ENCODE measurements at regions not wholly inside any gene's neighbourhood (a gene's known extent, or its start where the extent isn't known, plus 50 kb on each side); places are given as distances from the start of the nearest gene placed in this dataset.

DNA sequence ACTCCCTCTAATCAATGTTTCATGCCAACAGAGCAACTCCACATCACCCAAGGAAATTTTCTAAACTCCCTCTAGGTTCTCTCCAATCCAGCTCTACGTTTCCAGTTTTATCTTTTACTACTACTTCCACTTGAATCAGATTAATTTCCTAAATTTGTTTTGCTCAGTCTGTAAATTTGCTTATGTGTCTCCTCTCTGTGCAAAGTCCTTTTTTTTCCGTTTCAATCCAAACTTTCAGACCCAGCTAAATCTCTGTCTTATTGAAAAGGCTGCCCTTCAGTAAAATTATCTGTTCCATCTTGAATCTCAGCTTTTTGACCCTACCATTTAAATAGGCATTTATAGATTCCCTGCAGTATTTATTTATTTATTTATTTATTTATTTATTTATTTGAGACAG, 61.4 kb upstream of the COX10 start:
- TF ChIP-seq MAX (IDR thresholded peaks at IDR 0.05; ENCODE audit: insufficient read depth, insufficient read length) (no peak), MYC (IDR thresholded peaks at IDR 0.05; ENCODE audit: low read depth, low read length) (no peak), POLR2AphosphoS5 (IDR thresholded peaks at IDR 0.05; ENCODE audit: insufficient read depth, low read depth, low read length) (no peak), GATA2 (IDR thresholded peaks at IDR 0.05; ENCODE audit: insufficient read depth, insufficient read length, low read depth, low read length) (no peak), EZH2 (IDR thresholded peaks at IDR 0.05; ENCODE audit: borderline replicate concordance, low read depth, low read length, severe bottlenecking) (no peak), FOS (IDR thresholded peaks at IDR 0.05; ENCODE audit: borderline replicate concordance, insufficient read depth, low read length) (no peak), POLR2A (IDR thresholded peaks at IDR 0.05; ENCODE audit: low read depth, low read length) (no peak), CTCF (IDR thresholded peaks at IDR 0.05; ENCODE audit: extremely low read depth in 1 of 2, insufficient read depth in 1 of 2, low read depth in 1 of 2, low read length in 2 of 2) (no peak), JUN (IDR thresholded peaks at IDR 0.05; ENCODE audit: borderline replicate concordance, insufficient read depth, insufficient read length, low read depth) (no peak)
- DNase-seq (ENCODE audit: low read depth, low spot score) = no peak
- Histone ChIP-seq H4K20me1 (replicated peaks; ENCODE audit: control insufficient read depth, extremely low read depth, insufficient read depth, low read length) (no peaks in the 10 kb centered on the region), H3K9ac (replicated peaks; ENCODE audit: extremely low read depth, insufficient read depth, low read length) (no peak overlapping the region), H3K36me3 (ENCODE audit: control insufficient read depth in 2 of 2, extremely low read depth in 1 of 2, insufficient read depth in 2 of 2, low read length in 2 of 2) (no peaks in the 10 kb centered on the region), H3K4me1 (ENCODE audit: control insufficient read depth, extremely low read depth, insufficient read depth, low read length) (no peaks in the 10 kb centered on the region), H2AFZ (ENCODE audit: low read depth, low read length) (no peak overlapping the region), H3K27ac (ENCODE audit: insufficient read depth, low read depth, low read length) (no peak overlapping the region), H3K9me1 (replicated peaks; ENCODE audit: control insufficient read depth, extremely low read depth, insufficient read depth, low read length) (no peaks in the 10 kb centered on the region), H3K4me3 (replicated peaks in 1 of 3; ENCODE audit: insufficient read depth in 1 of 3, low read depth in 1 of 3, low read length in 3 of 3) (no peak overlapping the region), H3K4me2 (ENCODE audit: insufficient read depth, low read length) (no peak overlapping the region), H3K79me2 (ENCODE audit: control insufficient read depth, insufficient read depth, low read length) (no peaks in the 10 kb centered on the region), H3K27me3 (ENCODE audit: control insufficient read depth in 2 of 2, insufficient read depth in 2 of 2, low read length in 2 of 2) (no peaks in the 10 kb centered on the region), H3K9me3 (replicated peaks; ENCODE audit: control insufficient read depth, insufficient read depth, low read length) (no peaks in the 10 kb centered on the region)
- no TSS peak for BruUV-seq (replicated peaks)
- ChIA-PET POLR2A (no interaction called here), CTCF (no interaction called here)
- intact Hi-C loops (cut with micrococcal nuclease) = no loop called here
- FAIRE-seq = no peak
- dilution Hi-C loops (cut with MboI; ENCODE audit: extremely low pct_ligation_motif_present, low sequenced_read_pairs) = no loop called here

All from endothelial cell of umbilical vein (primary cell).